Adipocyte (in vitro differentiated cells): ENCODE measurements at regions not wholly inside any gene's neighbourhood (a gene's known extent, or its start where the extent isn't known, plus 50 kb on each side); places are given as distances from the start of the nearest gene placed in this dataset.
"Not testable (repeated sequence)": the region's sequence is repeated elsewhere in the genome, so short reads cannot be mapped to it uniquely, and the experiment has no call there.

Source experiments
- DNase-seq: peaks from one replicate; pipeline ENCODE4 v3.0.0-alpha.2; 2015; ENCODE audit warnings: low read depth
- H3K27me3 ChIP-seq: replicated peaks from 2 replicates; pipeline ENCODE4 v1.7.0; 2013; ENCODE audit warnings: mild to moderate bottlenecking, low read length, moderate library complexity; ENCODE audit not compliant: control insufficient read depth, insufficient read depth
- H3K36me3 ChIP-seq: 2 replicates; pipeline ENCODE4 v1.7.0; 2013; ENCODE audit warnings: low read length, mild to moderate bottlenecking, moderate library complexity; ENCODE audit not compliant: control insufficient read depth, insufficient read depth, severe bottlenecking
- H3K4me1 ChIP-seq: 2 replicates; pipeline ENCODE4 v1.7.0; 2013; ENCODE audit warnings: mild to moderate bottlenecking, low read length, moderate library complexity; ENCODE audit not compliant: control insufficient read depth, insufficient read depth
- H3K4me3 ChIP-seq: 2 replicates; pipeline ENCODE4 v1.7.0; 2013; ENCODE audit warnings: mild to moderate bottlenecking, low read length, moderate library complexity
- H3K9ac ChIP-seq: 2 replicates; pipeline ENCODE4 v1.7.0; 2013; ENCODE audit warnings: mild to moderate bottlenecking, low read length, moderate library complexity
- H3K9me3 ChIP-seq: 2 replicates; pipeline ENCODE4 v1.7.0; 2013; ENCODE audit warnings: mild to moderate bottlenecking, low read length, moderate library complexity; ENCODE audit not compliant: control insufficient read depth

DNA sequence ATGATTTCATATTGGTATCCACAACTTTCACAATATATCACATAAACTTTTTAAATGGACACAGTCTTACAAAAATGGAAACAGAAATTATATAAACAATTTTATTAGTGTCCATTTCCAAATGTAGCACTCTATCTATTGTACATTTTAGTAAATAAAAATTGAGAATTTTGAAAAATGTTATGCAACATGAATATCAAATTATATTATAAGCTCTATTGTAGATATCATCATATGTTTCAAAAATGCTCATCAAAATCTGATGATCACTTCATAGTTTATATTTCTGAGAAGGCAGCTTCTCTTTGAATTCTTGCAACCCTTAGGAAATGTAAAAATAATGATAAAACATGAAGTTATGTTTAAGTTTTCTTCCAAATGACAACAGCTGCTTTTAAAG lies 1928.6 kb downstream of the PCDH9 start:
- Histone ChIP-seq H3K36me3 (no peaks in the 10 kb centered on the region), H3K27me3 (no peaks in the 10 kb centered on the region), H3K9ac (no peak overlapping the region), H3K4me3 (no peak overlapping the region), H3K9me3 (no peaks in the 10 kb centered on the region), H3K4me1 (no peaks in the 10 kb centered on the region)
- no peak for DNase-seq

DNA sequence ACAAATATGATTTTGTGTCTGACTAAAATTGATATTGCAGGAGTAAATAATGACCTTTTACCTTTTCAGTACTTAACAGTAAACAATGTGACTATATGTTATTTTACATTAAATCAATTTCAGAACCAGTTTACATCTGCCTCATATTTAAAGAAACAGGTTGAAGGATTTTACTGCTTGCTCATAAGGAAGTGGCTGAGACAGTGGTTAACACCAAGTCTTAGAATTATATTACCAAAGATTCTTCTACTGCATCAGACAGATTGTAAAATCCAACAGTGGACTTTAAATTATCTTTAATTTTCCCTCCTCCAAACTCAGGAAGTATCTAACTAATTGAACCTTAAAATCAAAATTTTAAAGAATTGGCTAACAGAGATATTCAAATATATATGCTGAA lies 1929.9 kb downstream of the PCDH9 start:
- no peaks in the 10 kb centered on the region for H3K27me3 ChIP-seq

DNA sequence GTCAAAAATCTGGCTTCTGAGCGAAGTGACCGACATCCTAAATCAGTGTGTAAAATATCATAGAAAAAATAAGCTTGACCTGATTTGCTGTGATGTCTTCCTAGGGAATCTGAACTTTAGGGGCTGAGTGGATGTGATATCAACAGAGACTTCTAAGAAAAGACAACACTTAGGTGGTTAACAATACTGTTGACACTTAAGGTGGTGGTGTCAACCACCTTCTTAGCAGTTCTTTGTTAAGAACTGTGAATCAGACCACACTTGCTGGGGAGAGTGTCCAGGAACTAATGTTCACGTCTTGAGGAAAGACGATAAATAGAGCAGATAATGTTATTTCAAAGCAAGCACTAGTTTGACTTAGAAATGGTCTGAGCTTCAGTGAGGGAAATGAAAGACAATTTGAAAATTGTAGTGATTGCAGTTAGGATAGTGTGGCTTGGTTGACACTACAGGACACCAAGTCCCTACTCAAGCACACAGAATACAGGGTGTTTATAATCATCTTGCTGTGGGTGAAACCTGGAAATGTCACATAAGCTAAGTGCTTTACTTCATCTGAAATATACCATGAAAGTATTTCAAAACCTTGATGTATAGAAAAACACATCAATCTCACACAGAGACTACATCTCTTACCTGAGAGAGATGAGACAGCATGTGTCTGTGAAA lies 1936.5 kb downstream of the PCDH9 start:
- DNase-seq = no peak
- no peaks in the 10 kb centered on the region for H3K27me3 ChIP-seq
- no peaks in the 10 kb centered on the region for H3K4me1 ChIP-seq
- no peak overlapping the region for H3K9ac ChIP-seq
- H3K36me3 ChIP-seq = no peaks in the 10 kb centered on the region
- no peaks in the 10 kb centered on the region for H3K9me3 ChIP-seq
- no peak overlapping the region for H3K4me3 ChIP-seq

More for the DNA sequence above, 1929.9 kb downstream of the PCDH9 start:
- DNase-seq = no peak
- H3K36me3 ChIP-seq = no peaks in the 10 kb centered on the region
- no peak overlapping the region for H3K4me3 ChIP-seq
- no peak overlapping the region for H3K9ac ChIP-seq
- H3K4me1 ChIP-seq = no peaks in the 10 kb centered on the region
- H3K9me3 ChIP-seq = no peaks in the 10 kb centered on the region

DNA sequence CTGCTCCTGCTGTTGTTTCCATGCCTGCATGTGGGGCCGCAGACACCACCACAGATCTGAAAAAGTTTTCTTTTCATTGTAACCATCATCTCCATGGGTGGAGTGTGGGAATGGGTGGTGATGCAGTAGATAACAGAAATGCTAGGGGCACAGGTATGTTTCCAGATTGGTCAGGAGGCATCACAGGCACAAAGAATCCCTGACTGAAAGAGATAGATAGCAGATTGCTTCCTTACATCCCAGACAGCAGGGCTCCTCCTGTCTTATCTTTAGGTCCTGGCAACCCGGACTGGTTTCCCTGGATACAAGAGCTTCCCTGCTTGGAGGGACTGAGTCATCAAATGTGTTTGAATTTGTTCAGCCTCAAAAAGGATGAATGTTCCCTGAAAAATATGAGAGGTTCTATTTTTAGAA lies 1937.6 kb downstream of the PCDH9 start:
- H3K36me3 ChIP-seq = no peaks in the 10 kb centered on the region
- H3K9me3 ChIP-seq = no peaks in the 10 kb centered on the region
- peak; percentile 77 for DNase-seq
- H3K4me1 ChIP-seq = no peaks in the 10 kb centered on the region
- H3K27me3 ChIP-seq = no peaks in the 10 kb centered on the region
- H3K9ac ChIP-seq = no peak overlapping the region
- no peak overlapping the region for H3K4me3 ChIP-seq

DNA sequence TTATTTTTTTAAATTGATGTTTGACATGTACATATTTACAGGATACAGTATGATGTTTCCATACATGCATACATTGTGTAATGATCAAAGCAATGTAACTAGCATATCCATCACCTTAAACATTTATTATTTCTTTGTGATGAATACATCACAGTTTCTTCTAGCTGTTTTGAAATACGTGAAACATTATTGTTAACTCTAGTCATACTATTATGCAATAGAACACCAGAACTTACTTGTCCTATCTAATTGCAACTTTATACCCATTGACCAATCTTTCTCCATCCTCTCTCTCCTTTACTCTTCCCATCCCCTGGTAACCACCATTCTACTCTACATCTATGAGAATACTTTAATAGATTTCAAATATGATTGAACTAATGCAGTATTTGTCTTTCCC lies 1942.7 kb downstream of the PCDH9 start:
- Histone ChIP-seq H3K9ac (no peak overlapping the region), H3K9me3 (no peaks in the 10 kb centered on the region), H3K27me3 (no peaks in the 10 kb centered on the region), H3K4me1 (no peaks in the 10 kb centered on the region), H3K36me3 (no peaks in the 10 kb centered on the region), H3K4me3 (no peak overlapping the region)
- DNase-seq = no peak

DNA sequence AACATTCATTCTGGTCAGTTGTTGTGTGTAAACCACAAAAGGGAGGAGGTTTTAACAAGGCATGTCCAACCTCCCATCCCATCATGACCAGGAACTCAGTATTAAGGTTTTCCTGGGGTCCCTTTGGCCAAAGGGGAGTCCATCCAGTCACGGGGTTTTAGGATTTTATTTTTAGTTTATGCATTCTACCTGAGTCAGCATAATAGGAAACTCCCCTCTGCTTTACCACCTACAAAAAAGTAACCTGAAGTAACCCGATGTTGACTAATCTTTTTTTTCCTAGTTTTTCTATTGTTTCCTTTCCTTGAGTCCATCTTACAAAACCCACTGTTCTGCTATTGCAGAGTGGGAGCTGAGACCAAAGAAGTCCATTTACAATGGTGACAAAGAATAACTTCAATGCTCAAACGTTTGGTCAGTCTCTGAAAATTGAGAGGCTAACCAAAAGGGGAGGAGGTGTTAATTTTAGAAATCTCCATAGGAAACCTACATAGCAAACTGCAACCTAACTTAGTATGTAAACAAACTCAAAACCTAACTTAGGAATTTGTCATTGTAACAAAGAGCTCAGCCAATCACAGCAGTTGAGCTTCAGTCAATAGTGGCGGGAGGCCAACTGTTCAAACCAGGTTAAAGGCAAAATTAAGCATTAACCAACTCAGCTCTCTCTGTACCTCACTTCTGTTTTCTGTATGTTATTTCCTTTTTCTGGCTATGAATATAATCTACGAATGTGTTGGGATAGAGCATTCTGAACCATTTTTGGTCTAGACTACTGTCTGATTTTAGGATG lies 1954.1 kb downstream of the PCDH9 start:
- no peak for DNase-seq
- H3K9ac ChIP-seq = no peak overlapping the region
- H3K27me3 ChIP-seq = no peaks in the 10 kb centered on the region
- H3K4me1 ChIP-seq = no peaks in the 10 kb centered on the region
- no peaks in the 10 kb centered on the region for H3K36me3 ChIP-seq
- no peak overlapping the region for H3K4me3 ChIP-seq
- H3K9me3 ChIP-seq = peaks cover 7% of the 10 kb centered on the region

DNA sequence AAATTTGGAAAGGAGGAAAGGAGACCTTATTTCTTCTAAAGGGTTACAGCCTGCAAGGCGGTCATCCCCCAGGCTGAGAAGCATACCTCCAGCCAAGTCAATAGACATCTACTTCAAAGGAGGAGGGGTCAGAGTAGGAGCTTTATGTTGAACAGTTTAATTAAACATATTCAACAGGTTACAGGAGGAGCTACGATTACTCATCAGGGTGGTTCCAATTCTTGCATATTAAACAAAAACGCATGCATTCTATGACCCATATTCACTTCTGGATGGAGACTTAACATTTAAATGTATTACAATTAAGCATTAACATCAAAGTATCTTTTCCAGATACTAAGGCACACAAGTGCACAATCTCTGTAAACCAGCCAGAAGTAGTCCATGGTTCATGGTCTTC lies 1955.0 kb downstream of the PCDH9 start:
- peaks cover 7% of the 10 kb centered on the region for H3K9me3 ChIP-seq
- DNase-seq = no peak
- no peaks in the 10 kb centered on the region for H3K36me3 ChIP-seq
- H3K4me1 ChIP-seq = no peaks in the 10 kb centered on the region
- H3K27me3 ChIP-seq = no peaks in the 10 kb centered on the region
- H3K4me3 ChIP-seq = no peak overlapping the region
- no peak overlapping the region for H3K9ac ChIP-seq

DNA sequence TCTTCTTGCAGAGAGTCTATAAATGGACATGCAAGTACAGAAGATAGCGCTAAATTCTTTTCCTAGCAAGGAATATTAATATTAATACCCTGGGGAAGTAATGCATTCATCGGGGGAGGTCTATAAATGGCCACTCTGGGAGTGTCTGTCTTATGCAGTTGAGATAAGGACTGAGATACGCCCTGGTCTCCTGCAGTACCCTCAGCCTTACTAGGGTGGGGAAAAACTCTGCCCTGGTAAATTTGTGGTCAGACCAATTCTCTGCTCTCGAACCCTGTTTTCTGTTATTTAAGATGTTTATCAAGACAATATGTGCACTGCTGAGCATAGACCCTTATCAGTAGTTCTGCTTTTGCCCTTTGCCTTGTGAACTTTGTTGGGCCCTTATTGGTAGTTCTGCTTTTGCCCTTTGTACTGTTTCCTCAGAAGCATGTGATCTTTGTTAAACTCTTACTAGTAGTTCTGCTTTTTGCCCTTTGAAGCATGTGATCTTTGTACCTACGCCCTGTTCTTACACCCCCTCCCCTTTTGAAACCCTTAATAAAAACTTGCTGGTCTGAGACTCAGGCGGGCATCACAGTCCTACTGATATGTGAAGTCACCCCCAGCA lies 1956.2 kb downstream of the PCDH9 start:
- H3K36me3 ChIP-seq, H3K27me3 ChIP-seq, H3K4me3 ChIP-seq, DNase-seq, H3K9me3 ChIP-seq, H3K9ac ChIP-seq, H3K4me1 ChIP-seq: not testable (repeated sequence)

DNA sequence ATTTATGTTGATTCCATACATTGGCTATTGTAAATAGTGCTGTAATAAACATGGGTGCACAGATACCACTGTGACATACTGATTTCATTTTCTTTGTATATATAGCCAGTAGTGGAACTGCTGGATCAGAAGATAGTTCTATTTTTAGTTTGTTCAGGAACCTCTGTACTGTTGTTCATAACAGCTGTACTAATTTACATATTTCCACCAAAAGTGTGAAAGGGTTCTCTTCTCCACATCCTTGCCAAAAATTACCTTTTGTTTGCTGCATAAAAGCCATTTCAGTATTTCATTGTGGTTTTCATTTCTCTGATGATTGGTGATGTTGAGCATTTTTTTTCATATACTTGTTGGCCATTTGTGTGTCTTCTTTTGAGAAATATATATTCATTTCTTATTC lies 1962.1 kb downstream of the PCDH9 start:
- H3K4me1 ChIP-seq = no peaks in the 10 kb centered on the region

DNA sequence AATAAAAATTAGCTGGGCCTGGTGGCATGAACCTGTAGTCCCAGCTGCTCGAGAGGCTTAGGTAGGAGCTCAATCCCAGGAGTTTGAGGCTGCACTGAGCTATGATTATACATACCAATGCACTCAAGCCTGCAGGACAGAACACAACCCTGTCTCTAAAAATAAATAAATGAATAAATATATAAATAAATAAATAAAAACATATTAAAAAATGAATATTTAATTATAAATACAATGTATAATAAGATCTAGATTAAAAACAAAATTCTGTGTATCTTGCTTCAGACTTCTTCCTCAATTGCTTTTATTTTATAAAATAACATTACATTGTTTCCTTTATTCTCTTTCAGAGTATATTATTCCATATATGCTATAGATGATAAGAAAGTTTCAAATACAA lies 1964.1 kb downstream of the PCDH9 start:
- no peak for DNase-seq

More for the DNA sequence above, 1962.1 kb downstream of the PCDH9 start:
- no peak for DNase-seq
- Histone ChIP-seq H3K9me3 (no peaks in the 10 kb centered on the region), H3K9ac (no peak overlapping the region), H3K36me3 (no peaks in the 10 kb centered on the region), H3K4me3 (no peak overlapping the region), H3K27me3 (no peaks in the 10 kb centered on the region)

DNA sequence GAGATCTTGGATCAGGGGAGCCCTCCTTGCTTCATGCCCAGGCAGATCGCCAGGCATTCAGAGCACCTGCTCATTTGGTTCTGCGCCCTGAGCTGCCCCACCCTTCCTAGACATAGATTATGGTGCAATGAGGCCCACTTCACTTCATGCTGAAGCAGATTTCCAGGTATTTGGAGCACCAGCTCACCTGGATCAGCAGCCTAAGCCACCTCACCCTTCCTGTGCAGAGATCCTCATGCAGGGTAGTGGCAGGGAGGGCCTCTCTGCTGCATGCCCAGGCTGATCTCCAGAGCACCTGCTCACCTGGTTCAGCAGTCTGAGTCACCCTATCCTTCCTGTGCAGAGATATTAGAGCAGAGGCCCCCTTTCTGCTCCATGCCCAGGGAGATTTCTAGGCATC lies 1966.1 kb downstream of the PCDH9 start:
- H3K4me3 ChIP-seq = no peak overlapping the region
- no peaks in the 10 kb centered on the region for H3K36me3 ChIP-seq
- H3K4me1 ChIP-seq = no peaks in the 10 kb centered on the region
- no peaks in the 10 kb centered on the region for H3K27me3 ChIP-seq
- no peaks in the 10 kb centered on the region for H3K9me3 ChIP-seq
- no peak for DNase-seq
- no peak overlapping the region for H3K9ac ChIP-seq

More for the DNA sequence above, 1964.1 kb downstream of the PCDH9 start:
- Histone ChIP-seq H3K9ac (no peak overlapping the region), H3K4me3 (no peak overlapping the region), H3K9me3 (no peaks in the 10 kb centered on the region), H3K27me3 (no peaks in the 10 kb centered on the region), H3K36me3 (no peaks in the 10 kb centered on the region), H3K4me1 (no peaks in the 10 kb centered on the region)
